Right forelimb (tissue), 1 donor: ENCODE measurements at regions not wholly inside any gene's neighbourhood (a gene's known extent, or its start where the extent isn't known, plus 50 kb on each side); places are given as distances from the start of the nearest gene placed in this dataset.
"Not testable (repeated sequence)": the region's sequence is repeated elsewhere in the genome, so short reads cannot be mapped to it uniquely, and the experiment has no call there.

ENCODE experiments used
- DNase-seq: peaks from one replicate; pipeline ENCODE4 v3.0.0-alpha.2; 2018

- no peak for DNase-seq
These were observed 63.9 kb upstream of the SERPINE2 start for GRCh38 chr2:224102991-224103390.

GRCh38 chr2:224101820-224102630 lies 62.9 kb upstream of the SERPINE2 start:
- no peak for DNase-seq

- no peak for DNase-seq
These were observed 61.0 kb upstream of the SERPINE2 start for GRCh38 chr2:224099861-224100643.

- peak; percentile 66 for DNase-seq
These were observed 59.6 kb upstream of the SERPINE2 start for GRCh38 chr2:224098481-224099230.

GRCh38 chr2:224094413-224094812 lies 55.3 kb upstream of the SERPINE2 start:
- DNase-seq, result no peak

- DNase-seq, result not testable (repeated sequence)
These were observed 52.6 kb upstream of the SERPINE2 start for GRCh38 chr2:224091671-224092070.

- DNase-seq, result not testable (repeated sequence)
These were observed 50.5 kb upstream of the SERPINE2 start for GRCh38 chr2:224089606-224090005.
